Caco-2 (cell line): ENCODE measurements at regions not wholly inside any gene's neighbourhood (a gene's known extent, or its start where the extent isn't known, plus 50 kb on each side); places are given as distances from the start of the nearest gene placed in this dataset.

Experiments
- BruUV-seq: library from RNA; stranded (reverse); fragments of 400-500 nt; replicated peaks from 2 replicates; lab custom pipeline; 2021; lab: Mats Ljungman, UMichigan
- CTCF ChIA-PET: fragments of 300-600 bp; sonication (Branson Sonifier 250); formaldehyde crosslinking; loops from one replicate; lab custom pipeline; 2022; ENCODE audit warnings: antibody characterized with exemption; lab: Charles Lee
- POLR2A ChIA-PET: fragments of 300-600 bp; sonication (Branson Sonifier 250); formaldehyde crosslinking; loops from one replicate; lab custom pipeline; 2022; ENCODE audit warnings: antibody characterized with exemption; lab: Charles Lee
- DNase-seq, 2 experiments: peaks; one replicate each; pipeline versions ENCODE4 v3.0.0 to v3.0.0-alpha.2; 2020 to 2022
- H3K27me3 ChIP-seq: replicated peaks from 2 replicates; pipeline ENCODE4 v1.6.0; 2011; ENCODE audit warnings: low read length; ENCODE audit not compliant: control insufficient read depth, insufficient read depth
- H3K36me3 ChIP-seq: 2 replicates; pipeline ENCODE4 v1.5.1; 2011; ENCODE audit warnings: low read length; ENCODE audit not compliant: control insufficient read depth, insufficient read depth
- H3K4me1 ChIP-seq: fragments of 250-450 bp; sonication (Bioruptor Pico); 2 replicates; pipeline ENCODE4 v1.5.1; 2020; ENCODE audit warnings: mild to moderate bottlenecking
- H3K4me3 ChIP-seq: 2 replicates; pipeline ENCODE4 v1.5.1; 2011; ENCODE audit warnings: low read depth, mild to moderate bottlenecking, control low read depth, low read length
- H3K9me3 ChIP-seq: fragments of 250-450 bp; sonication (Bioruptor Pico); 2 replicates; pipeline ENCODE4 v1.5.1; 2020; ENCODE audit warnings: mild to moderate bottlenecking, moderate library complexity
- H3K27ac Mint-ChIP-seq: one replicate; pipeline ENCODE4 v1.8.0; 2022; ENCODE audit warnings: mixed read lengths; ENCODE audit not compliant: unreplicated experiment
- H3K27me3 Mint-ChIP-seq: one replicate; pipeline ENCODE4 v1.8.0; 2022; ENCODE audit warnings: mixed read lengths; ENCODE audit not compliant: insufficient read depth, unreplicated experiment
- H3K36me3 Mint-ChIP-seq: one replicate; pipeline ENCODE4 v1.8.0; 2022; ENCODE audit warnings: mild to moderate bottlenecking, mixed read lengths; ENCODE audit not compliant: insufficient read depth, unreplicated experiment
- H3K4me1 Mint-ChIP-seq: one replicate; pipeline ENCODE4 v1.8.0; 2022; ENCODE audit warnings: low read depth, mixed read lengths; ENCODE audit not compliant: unreplicated experiment
- H3K4me3 Mint-ChIP-seq: one replicate; pipeline ENCODE4 v1.8.0; 2022; ENCODE audit warnings: mild to moderate bottlenecking, moderate library complexity, mixed read lengths; ENCODE audit not compliant: unreplicated experiment
- H3K9me3 Mint-ChIP-seq: one replicate; pipeline ENCODE4 v1.8.0; 2022; ENCODE audit warnings: mixed read lengths; ENCODE audit not compliant: unreplicated experiment
- intact Hi-C: fragments of 100-400 bp; cut with micrococcal nuclease; formaldehyde crosslinking; loops from one replicate; pipeline ENCODE4 v1.10.0; 2022; ENCODE audit not compliant: unreplicated experiment
- TF ChIP-seq, protein P1 (sequence below), 2 experiments: fragments of 200-600 bp in 1 of 2; IDR thresholded peaks; 1 replicate in 1 of 2; 2 replicates in 1 of 2; pipeline versions ENCODE4 v1.5.1 to v1.8.0; 2011 to 2022; ENCODE audit warnings: antibody characterized with exemption in 1 of 2, control low read depth in 1 of 2, inconsistent platforms in 1 of 2, low read depth in 1 of 2, low read length in 1 of 2, mild to moderate bottlenecking in 1 of 2, moderate library complexity in 1 of 2; ENCODE audit not compliant: insufficient read depth in 1 of 2, severe bottlenecking in 1 of 2, unreplicated experiment in 1 of 2

DNA sequence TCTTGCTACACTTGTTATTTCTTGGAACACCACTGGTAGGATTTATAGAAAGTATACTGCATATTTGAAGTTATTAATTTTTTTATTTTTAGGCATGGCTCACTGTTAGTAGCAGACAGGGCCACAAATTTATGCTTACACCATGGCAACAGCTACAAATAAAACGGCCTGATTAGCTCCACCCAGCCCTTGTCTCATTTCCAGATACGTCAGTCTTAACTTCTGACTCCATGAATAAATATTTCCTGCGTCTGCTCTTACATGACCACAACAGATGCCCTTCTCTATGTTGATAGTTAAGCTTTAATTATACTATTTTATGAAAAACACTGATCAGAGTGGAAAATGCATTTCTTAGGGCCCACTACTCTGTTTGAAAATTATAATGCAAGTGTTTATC, 62.3 kb upstream of the CPOX start:
- Histone ChIP-seq H3K4me3 (no peak overlapping the region), H3K9me3 (no peaks in the 10 kb centered on the region), H3K4me1 (no peaks in the 10 kb centered on the region; the same call in none of the 2 replicates), H3K27me3 (no peaks in the 10 kb centered on the region), H3K36me3 (no peaks in the 10 kb centered on the region)
- DNase-seq, result no peak
- no peaks in the 10 kb centered on the region for H3K36me3 Mint-ChIP-seq
- no peak overlapping the region for H3K4me3 Mint-ChIP-seq
- ChIA-PET CTCF (no interaction called here), POLR2A (no interaction called here)
- no peaks in the 10 kb centered on the region for H3K9me3 Mint-ChIP-seq
- BruUV-seq, result no TSS peak
- no peaks in the 10 kb centered on the region for H3K27me3 Mint-ChIP-seq
- no peak overlapping the region for H3K27ac Mint-ChIP-seq
- no peaks in the 10 kb centered on the region for H3K4me1 Mint-ChIP-seq
- TF ChIP-seq, protein P1, sequence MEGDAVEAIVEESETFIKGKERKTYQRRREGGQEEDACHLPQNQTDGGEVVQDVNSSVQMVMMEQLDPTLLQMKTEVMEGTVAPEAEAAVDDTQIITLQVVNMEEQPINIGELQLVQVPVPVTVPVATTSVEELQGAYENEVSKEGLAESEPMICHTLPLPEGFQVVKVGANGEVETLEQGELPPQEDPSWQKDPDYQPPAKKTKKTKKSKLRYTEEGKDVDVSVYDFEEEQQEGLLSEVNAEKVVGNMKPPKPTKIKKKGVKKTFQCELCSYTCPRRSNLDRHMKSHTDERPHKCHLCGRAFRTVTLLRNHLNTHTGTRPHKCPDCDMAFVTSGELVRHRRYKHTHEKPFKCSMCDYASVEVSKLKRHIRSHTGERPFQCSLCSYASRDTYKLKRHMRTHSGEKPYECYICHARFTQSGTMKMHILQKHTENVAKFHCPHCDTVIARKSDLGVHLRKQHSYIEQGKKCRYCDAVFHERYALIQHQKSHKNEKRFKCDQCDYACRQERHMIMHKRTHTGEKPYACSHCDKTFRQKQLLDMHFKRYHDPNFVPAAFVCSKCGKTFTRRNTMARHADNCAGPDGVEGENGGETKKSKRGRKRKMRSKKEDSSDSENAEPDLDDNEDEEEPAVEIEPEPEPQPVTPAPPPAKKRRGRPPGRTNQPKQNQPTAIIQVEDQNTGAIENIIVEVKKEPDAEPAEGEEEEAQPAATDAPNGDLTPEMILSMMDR (IDR thresholded peaks at IDR 0.05; ENCODE audit: insufficient read depth in 1 of 2, low read depth in 1 of 2, low read length in 1 of 2, severe bottlenecking in 1 of 2, unreplicated experiment in 1 of 2), result no peak
- intact Hi-C loops, result loop anchor here (5.0 kb wide), 1 partner anchor 53 kb away; no protein-coding TSS in a partner anchor

DNA sequence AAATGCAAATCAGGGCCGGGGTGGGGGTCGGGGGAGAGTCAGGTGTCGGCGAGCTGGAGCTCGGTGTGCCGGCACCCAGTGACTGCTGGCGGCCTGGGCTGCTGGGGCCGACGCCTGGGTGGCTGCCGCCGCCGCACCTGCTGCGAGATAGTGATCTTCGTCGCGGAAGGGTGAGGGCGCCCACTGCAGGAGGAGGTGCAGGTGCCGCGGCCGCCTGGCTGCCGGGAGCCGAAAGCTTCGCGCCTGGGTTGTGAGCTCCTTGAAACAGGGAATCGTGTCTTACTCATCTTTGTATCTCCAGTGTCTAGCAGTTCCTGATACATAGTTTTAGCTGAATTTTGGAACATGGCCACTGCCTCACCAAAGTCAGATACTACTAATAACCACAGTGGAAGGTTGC, 64.0 kb upstream of the CPOX start:
- Mint-ChIP-seq H3K27ac (no peak overlapping the region), H3K27me3 (no peaks in the 10 kb centered on the region), H3K4me3 (peak overlapping the region; percentile 38), H3K36me3 (no peaks in the 10 kb centered on the region), H3K4me1 (no peaks in the 10 kb centered on the region), H3K9me3 (no peaks in the 10 kb centered on the region)
- ChIA-PET CTCF (interaction anchor here (0.6 to 1.6 kb wide), 2 partner anchors 55 to 84 kb away, joined by 4 to 7 read pairs; no protein-coding TSS in a partner anchor), POLR2A (no interaction called here)
- peak; percentile 42 for DNase-seq
- Histone ChIP-seq H3K4me1 (no peaks in the 10 kb centered on the region; the same call in none of the 2 replicates), H3K27me3 (no peaks in the 10 kb centered on the region), H3K9me3 (no peaks in the 10 kb centered on the region), H3K36me3 (no peaks in the 10 kb centered on the region), H3K4me3 (no peak overlapping the region)
- TF ChIP-seq, protein P1 (IDR thresholded peaks at IDR 0.05; ENCODE audit: insufficient read depth in 1 of 2, low read depth in 1 of 2, low read length in 1 of 2, severe bottlenecking in 1 of 2, unreplicated experiment in 1 of 2), result peak in 1 of 2 experiments; percentile 50
- intact Hi-C loops, result loop anchor here (5.0 kb wide), 1 partner anchor 55 kb away; no protein-coding TSS in a partner anchor
- no TSS peak for BruUV-seq

DNA sequence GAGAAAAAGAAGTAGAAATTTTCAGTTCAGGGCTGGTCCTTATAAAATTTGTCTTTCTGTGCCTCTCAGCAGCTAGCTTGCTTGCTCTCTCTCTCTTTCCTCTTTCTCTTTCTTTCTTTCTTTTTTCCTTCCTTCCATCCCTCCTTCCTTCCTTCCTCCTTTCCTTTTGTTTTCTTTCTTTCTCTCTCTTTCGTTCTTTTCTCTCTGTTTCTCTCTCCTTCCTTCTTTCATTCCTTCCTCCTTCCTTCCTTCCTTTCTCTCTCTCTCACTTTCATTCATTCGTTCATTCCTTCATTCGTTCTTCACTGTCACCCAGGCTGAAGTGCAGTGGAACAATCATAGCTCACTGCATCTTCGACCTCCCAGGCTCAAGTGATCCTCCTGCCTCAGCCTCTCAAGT, 69.3 kb upstream of the CPOX start:
- Histone ChIP-seq H3K36me3 (no peaks in the 10 kb centered on the region), H3K27me3 (no peaks in the 10 kb centered on the region), H3K4me1 (no peaks in the 10 kb centered on the region; the same call in none of the 2 replicates), H3K9me3 (no peaks in the 10 kb centered on the region), H3K4me3 (no peak overlapping the region)
- ChIA-PET CTCF (no interaction called here), POLR2A (no interaction called here)
- Mint-ChIP-seq H3K36me3 (no peaks in the 10 kb centered on the region), H3K4me3 (no peak overlapping the region), H3K27ac (no peak overlapping the region), H3K27me3 (no peaks in the 10 kb centered on the region), H3K9me3 (no peaks in the 10 kb centered on the region), H3K4me1 (no peaks in the 10 kb centered on the region)
- BruUV-seq, result no TSS peak
- intact Hi-C loops, result no loop called here
- no peak for DNase-seq
- TF ChIP-seq, protein P1 (IDR thresholded peaks at IDR 0.05; ENCODE audit: insufficient read depth in 1 of 2, low read depth in 1 of 2, low read length in 1 of 2, severe bottlenecking in 1 of 2, unreplicated experiment in 1 of 2), result no peak
